Activated T-helper 1 cell treated with anti-CD3 and anti-CD28 coated beads, Interleukin-2, amount 50 U/mL, for 16 hours (primary cell): ENCODE measurements at regions not wholly inside any gene's neighbourhood (a gene's known extent, or its start where the extent isn't known, plus 50 kb on each side); places are given as distances from the start of the nearest gene placed in this dataset.
"Not testable (repeated sequence)": the region's sequence is repeated elsewhere in the genome, so short reads cannot be mapped to it uniquely, and the experiment has no call there.

ENCODE experiments used
- DNase-seq, 2 donors: peaks; one replicate each; pipeline ENCODE4 v3.0.0-alpha.2; 2020; ENCODE audit warnings: low read depth in 1 of 2, low spot score in 1 of 2

GRCh38 chrX:5708251-5708650 is 520.4 kb downstream of the NLGN4X start:
- no peak for DNase-seq

- DNase-seq: no peak
Measured at GRCh38 chrX:5702890-5703289, 525.8 kb downstream of the NLGN4X start.

- no peak for DNase-seq
Measured at GRCh38 chrX:5695971-5696370, 532.7 kb downstream of the NLGN4X start.

- DNase-seq: no peak
Measured at GRCh38 chrX:5683996-5684395, 544.7 kb downstream of the NLGN4X start.

- no peak for DNase-seq
Measured at GRCh38 chrX:5681159-5681558, 547.5 kb downstream of the NLGN4X start.

GRCh38 chrX:5674036-5674435 is 554.6 kb downstream of the NLGN4X start:
- DNase-seq: no peak

- no peak for DNase-seq
Measured at GRCh38 chrX:5672099-5672498, 556.6 kb downstream of the NLGN4X start.

- DNase-seq: not testable (repeated sequence)
Measured at GRCh38 chrX:5666689-5667088, 562.0 kb downstream of the NLGN4X start.

GRCh38 chrX:5656544-5656943 is 572.1 kb downstream of the NLGN4X start:
- DNase-seq: no peak

GRCh38 chrX:5650904-5651303 is 577.8 kb downstream of the NLGN4X start:
- no peak for DNase-seq

- no peak for DNase-seq
Measured at GRCh38 chrX:5648941-5649568, 579.6 kb downstream of the NLGN4X start.

- no peak for DNase-seq
Measured at GRCh38 chrX:5646818-5647217, 581.8 kb downstream of the NLGN4X start.

- DNase-seq: no peak
Measured at GRCh38 chrX:5644776-5645175, 583.9 kb downstream of the NLGN4X start.

- DNase-seq: no peak
Measured at GRCh38 chrX:5640071-5640470, 588.6 kb downstream of the NLGN4X start.

GRCh38 chrX:5638572-5638971 is 590.1 kb downstream of the NLGN4X start:
- no peak for DNase-seq

- DNase-seq: no peak
Measured at GRCh38 chrX:5632887-5633286, 595.8 kb downstream of the NLGN4X start.

GRCh38 chrX:5632061-5632614 is 596.5 kb downstream of the NLGN4X start:
- DNase-seq: no peak

GRCh38 chrX:5617666-5618065 is 611.0 kb downstream of the NLGN4X start:
- DNase-seq: no peak

GRCh38 chrX:5595570-5595969 is 633.1 kb downstream of the NLGN4X start:
- no peak for DNase-seq

- no peak for DNase-seq
Measured at GRCh38 chrX:5586726-5587125, 641.9 kb downstream of the NLGN4X start.

GRCh38 chrX:5575407-5575806 is 653.3 kb downstream of the NLGN4X start:
- DNase-seq: no peak

GRCh38 chrX:5568934-5569333 is 659.7 kb downstream of the NLGN4X start:
- no peak for DNase-seq

- no peak for DNase-seq
Measured at GRCh38 chrX:5559386-5559785, 669.3 kb downstream of the NLGN4X start.
